Embryonic facial prominence (tissue), 1 donor: ENCODE measurements at regions not wholly inside any gene's neighbourhood (a gene's known extent, or its start where the extent isn't known, plus 50 kb on each side); places are given as distances from the start of the nearest gene placed in this dataset.

Source experiments
- DNase-seq: peaks from one replicate; pipeline ENCODE4 v3.0.0-alpha.2; 2016; ENCODE audit errors: extremely low spot score

- DNase-seq = no peak
These were observed 343.2 kb upstream of the TNP1 start for GRCh38 chr2:217203086-217203485.

GRCh38 chr2:217199255-217199630 is 339.4 kb upstream of the TNP1 start:
- no peak for DNase-seq

GRCh38 chr2:217195658-217196446 is 336.0 kb upstream of the TNP1 start:
- DNase-seq = no peak

- no peak for DNase-seq
These were observed 335.2 kb upstream of the TNP1 start for GRCh38 chr2:217195016-217195415.

GRCh38 chr2:217193431-217194340 is 333.8 kb upstream of the TNP1 start:
- no peak for DNase-seq

GRCh38 chr2:217192366-217192765 is 332.5 kb upstream of the TNP1 start:
- DNase-seq = no peak

GRCh38 chr2:217189747-217190146 is 329.9 kb upstream of the TNP1 start:
- no peak for DNase-seq

GRCh38 chr2:217189131-217189530 is 329.3 kb upstream of the TNP1 start:
- no peak for DNase-seq

GRCh38 chr2:217186668-217187159 is 326.9 kb upstream of the TNP1 start:
- DNase-seq = no peak

GRCh38 chr2:217186152-217186551 is 326.3 kb upstream of the TNP1 start:
- DNase-seq = no peak

GRCh38 chr2:217185265-217185995 is 325.6 kb upstream of the TNP1 start:
- DNase-seq = no peak

GRCh38 chr2:217184242-217184641 is 324.4 kb upstream of the TNP1 start:
- no peak for DNase-seq

GRCh38 chr2:217183471-217183870 is 323.6 kb upstream of the TNP1 start:
- no peak for DNase-seq

- no peak for DNase-seq
These were observed 323.1 kb upstream of the TNP1 start for GRCh38 chr2:217182926-217183325.

- DNase-seq = no peak
These were observed 321.6 kb upstream of the TNP1 start for GRCh38 chr2:217181512-217181911.

GRCh38 chr2:217179854-217180253 is 320.0 kb upstream of the TNP1 start:
- DNase-seq = no peak

- DNase-seq = no peak
These were observed 318.5 kb upstream of the TNP1 start for GRCh38 chr2:217178341-217178740.

GRCh38 chr2:217177720-217178119 is 317.9 kb upstream of the TNP1 start:
- DNase-seq = no peak

GRCh38 chr2:217171874-217172273 is 312.0 kb upstream of the TNP1 start:
- no peak for DNase-seq

- DNase-seq = no peak
These were observed 308.6 kb upstream of the TNP1 start for GRCh38 chr2:217168496-217168895.

- DNase-seq = no peak
These were observed 307.7 kb upstream of the TNP1 start for GRCh38 chr2:217167531-217167930.

- no peak for DNase-seq
These were observed 306.5 kb upstream of the TNP1 start for GRCh38 chr2:217166241-217166850.
